Stimulated activated CD8-positive, alpha-beta memory T cell treated with anti-CD3 and anti-CD28 coated beads, Interleukin-7, amount 100 ng/mL, for 4 hours (primary cell): ENCODE measurements at regions not wholly inside any gene's neighbourhood (a gene's known extent, or its start where the extent isn't known, plus 50 kb on each side); places are given as distances from the start of the nearest gene placed in this dataset.
"Not testable (repeated sequence)": the region's sequence is repeated elsewhere in the genome, so short reads cannot be mapped to it uniquely, and the experiment has no call there.

Experiments
- DNase-seq, 2 donors: peaks; one replicate each; pipeline ENCODE4 v3.0.0-alpha.2; 2020; ENCODE audit warnings: low read depth in 2 of 2

GRCh38 chr20:29119684-29120083, 2137.8 kb upstream of the DEFB115 start:
- not testable (repeated sequence) for DNase-seq

- not testable (repeated sequence) for DNase-seq
These were observed 2137.4 kb upstream of the DEFB115 start for GRCh38 chr20:29120088-29120487.

- DNase-seq: not testable (repeated sequence)
These were observed 2136.9 kb upstream of the DEFB115 start for GRCh38 chr20:29120575-29120974.

GRCh38 chr20:29122784-29123183, 2134.7 kb upstream of the DEFB115 start:
- not testable (repeated sequence) for DNase-seq

- DNase-seq: no peak
These were observed 2133.6 kb upstream of the DEFB115 start for GRCh38 chr20:29123861-29124260.
